ENCODE measurements at regions not wholly inside any gene's neighbourhood (a gene's known extent, or its start where the extent isn't known, plus 50 kb on each side); places are given as distances from the start of the nearest gene placed in this dataset.

DNA sequence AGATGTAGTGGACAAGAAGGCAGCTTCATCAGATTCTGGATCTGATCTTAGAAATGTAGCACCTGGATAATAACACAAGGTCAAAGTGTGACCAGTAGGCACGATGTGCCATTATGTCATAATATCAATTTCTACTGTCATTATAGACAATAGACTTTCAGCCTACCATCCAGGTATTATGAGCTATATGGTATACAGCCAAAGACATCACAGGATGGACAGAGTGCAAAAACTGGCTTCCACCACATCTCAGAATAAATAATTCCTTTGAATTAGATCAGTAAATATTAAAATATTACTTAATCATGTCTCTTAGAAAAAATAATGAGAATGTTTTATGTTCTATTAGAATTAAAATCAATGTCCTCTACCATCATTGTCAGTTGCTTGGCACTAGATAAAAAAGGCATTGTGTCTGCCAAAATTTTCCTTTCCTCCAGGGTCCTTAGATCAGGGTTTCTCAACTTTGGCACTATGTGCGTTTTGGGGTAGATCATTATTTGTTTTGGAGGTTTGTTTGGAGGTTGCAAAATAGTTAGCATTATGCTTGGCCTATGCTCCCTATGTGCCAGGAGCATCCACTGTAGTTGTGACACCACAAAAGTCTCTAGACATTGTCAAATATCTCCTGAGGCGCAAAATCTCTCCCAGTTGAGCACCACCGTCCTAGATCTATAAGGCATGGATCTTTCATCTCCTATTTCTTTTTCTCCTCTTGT lies 86.7 kb upstream of the NRIP1 start:
- Histone ChIP-seq H4K91ac (ENCODE audit: low read depth, low read length) (no peak overlapping the region), H3K27me3 (ENCODE audit: insufficient read depth, low read length) (no peaks in the 10 kb centered on the region), H3K9ac (ENCODE audit: low read length) (no peak overlapping the region), H3K79me1 (ENCODE audit: low read length) (no peaks in the 10 kb centered on the region), H3K4ac (ENCODE audit: low read depth, low read length) (no peak overlapping the region), H3K14ac (ENCODE audit: low read length) (no peak overlapping the region), H2AFZ (ENCODE audit: insufficient read depth, low read length, poor library complexity) (no peak overlapping the region), H3K4me3 (ENCODE audit: low read depth, low read length) (no peak overlapping the region), H3K9me3 (ENCODE audit: insufficient read depth, low read depth, low read length) (no peaks in the 10 kb centered on the region), H3K27ac (ENCODE audit: low read depth, low read length) (no peak overlapping the region), H4K8ac (ENCODE audit: low read depth, low read length) (no peak overlapping the region), H3K23ac (ENCODE audit: low read length) (no peak overlapping the region), H3K4me1 (ENCODE audit: control insufficient read depth in 1 of 2, insufficient read depth in 2 of 2, low read length in 2 of 2) (no peaks in the 10 kb centered on the region), H2BK12ac (ENCODE audit: low read length) (no peak overlapping the region), H2BK5ac (ENCODE audit: low read depth, low read length, poor library complexity) (no peak overlapping the region), H4K12ac (ENCODE audit: low read depth, low read length) (no peak overlapping the region), H2AK5ac (ENCODE audit: low read length) (no peak overlapping the region), H3K4me2 (ENCODE audit: low read length) (no peak overlapping the region), H3K79me2 (ENCODE audit: control insufficient read depth, insufficient read depth, low read length, poor library complexity) (no peaks in the 10 kb centered on the region), H2BK120ac (ENCODE audit: insufficient read depth, low read length, poor library complexity) (no peak overlapping the region), H3K36me3 (ENCODE audit: control insufficient read depth in 1 of 2, insufficient read depth in 2 of 2, low read length in 2 of 2) (no peaks in the 10 kb centered on the region), H3K18ac (ENCODE audit: low read length) (no peak overlapping the region)
- no CpG with 5 or more reads among the region's 4 CpGs for WGBS (ENCODE audit: extremely low coverage, insufficient coverage, insufficient read length)
- DNase-seq, result no peak

DNA sequence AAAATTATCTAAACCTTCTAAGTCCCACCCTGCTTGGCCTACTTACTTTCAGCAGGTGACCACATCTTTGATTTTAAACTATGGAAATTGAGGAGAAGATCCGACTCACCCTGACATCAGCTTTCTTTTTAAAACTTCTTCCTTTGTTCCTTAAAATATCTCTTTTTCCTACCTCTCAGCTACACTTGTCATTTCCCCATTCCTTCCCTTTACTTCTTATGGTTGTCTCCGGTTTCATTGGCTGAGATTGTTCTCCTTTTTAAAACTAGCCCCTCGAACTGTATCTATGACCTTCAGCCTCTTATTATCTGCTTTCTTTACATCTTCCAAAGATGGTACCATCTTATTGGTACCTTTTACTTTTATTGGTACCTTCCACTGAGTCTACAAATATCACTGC lies 87.8 kb upstream of the NRIP1 start:
- H4K8ac ChIP-seq (ENCODE audit: low read depth, low read length), result no peak overlapping the region
- H2BK5ac ChIP-seq (ENCODE audit: low read depth, low read length, poor library complexity), result no peak overlapping the region
- H2AFZ ChIP-seq (ENCODE audit: insufficient read depth, low read length, poor library complexity), result no peak overlapping the region
- H3K27ac ChIP-seq (ENCODE audit: low read depth, low read length), result no peak overlapping the region
- H3K9me3 ChIP-seq (ENCODE audit: insufficient read depth, low read depth, low read length), result no peaks in the 10 kb centered on the region
- H2BK120ac ChIP-seq (ENCODE audit: insufficient read depth, low read length, poor library complexity), result no peak overlapping the region
- H3K9ac ChIP-seq (ENCODE audit: low read length), result no peak overlapping the region
- H3K4me3 ChIP-seq (ENCODE audit: low read depth, low read length), result no peak overlapping the region
- no peak overlapping the region for H3K4ac ChIP-seq (ENCODE audit: low read depth, low read length)
- no peaks in the 10 kb centered on the region for H3K4me1 ChIP-seq (ENCODE audit: control insufficient read depth in 1 of 2, insufficient read depth in 2 of 2, low read length in 2 of 2)
- DNase-seq, result no peak
- peaks cover 0 to 2% of the 10 kb centered on the region in 2 experiments for H3K36me3 ChIP-seq (ENCODE audit: control insufficient read depth in 1 of 2, insufficient read depth in 2 of 2, low read length in 2 of 2)
- H4K91ac ChIP-seq (ENCODE audit: low read depth, low read length), result no peak overlapping the region
- no peak overlapping the region for H3K18ac ChIP-seq (ENCODE audit: low read length)
- WGBS (ENCODE audit: extremely low coverage, insufficient coverage, insufficient read length), result no CpG with 5 or more reads among the region's 3 CpGs
- no peak overlapping the region for H4K12ac ChIP-seq (ENCODE audit: low read depth, low read length)
- H3K4me2 ChIP-seq (ENCODE audit: low read length), result no peak overlapping the region
- H3K14ac ChIP-seq (ENCODE audit: low read length), result no peak overlapping the region
- H2AK5ac ChIP-seq (ENCODE audit: low read length), result no peak overlapping the region
- no peak overlapping the region for H2BK12ac ChIP-seq (ENCODE audit: low read length)
- H3K79me1 ChIP-seq (ENCODE audit: low read length), result no peaks in the 10 kb centered on the region
- no peaks in the 10 kb centered on the region for H3K79me2 ChIP-seq (ENCODE audit: control insufficient read depth, insufficient read depth, low read length, poor library complexity)
- no peak overlapping the region for H3K23ac ChIP-seq (ENCODE audit: low read length)
- no peaks in the 10 kb centered on the region for H3K27me3 ChIP-seq (ENCODE audit: insufficient read depth, low read length)

DNA sequence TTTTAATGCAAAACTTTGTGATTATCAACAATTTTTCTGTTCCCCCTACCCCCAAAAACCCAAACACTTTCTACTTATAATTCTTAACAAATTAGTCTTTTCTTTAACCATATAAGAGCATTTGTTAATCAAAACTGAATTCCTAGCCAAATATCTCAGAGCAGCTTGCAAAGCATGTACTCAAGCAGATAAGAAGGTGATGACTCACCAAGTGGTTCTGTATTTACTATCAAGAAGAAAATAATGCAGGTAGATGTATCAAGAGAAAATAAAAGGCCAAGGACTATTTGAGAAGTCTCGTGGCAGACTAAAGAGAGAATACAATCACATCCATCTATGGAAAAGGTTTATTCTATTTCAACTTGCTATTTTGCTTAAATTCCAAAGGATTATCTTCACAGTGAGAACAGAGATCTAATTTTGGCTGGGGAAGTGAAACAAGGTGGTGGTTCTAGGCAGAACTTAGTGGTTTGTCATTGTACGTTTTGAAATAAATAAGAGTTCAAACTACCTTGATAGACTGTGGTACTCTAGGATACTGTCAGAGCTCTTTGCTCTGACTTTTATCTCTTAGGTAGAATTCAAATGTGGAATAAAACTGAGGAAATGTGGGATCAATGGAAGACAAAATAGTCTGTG lies 94.7 kb upstream of the NRIP1 start:
- H3K18ac ChIP-seq (ENCODE audit: low read length), result no peak overlapping the region
- peaks cover 2% of the 10 kb centered on the region for H3K79me2 ChIP-seq (ENCODE audit: control insufficient read depth, insufficient read depth, low read length, poor library complexity)
- no peak overlapping the region for H3K23ac ChIP-seq (ENCODE audit: low read length)
- H2AFZ ChIP-seq (ENCODE audit: insufficient read depth, low read length, poor library complexity), result no peak overlapping the region
- no peak overlapping the region for H3K14ac ChIP-seq (ENCODE audit: low read length)
- no peak overlapping the region for H2BK5ac ChIP-seq (ENCODE audit: low read depth, low read length, poor library complexity)
- H3K36me3 ChIP-seq (ENCODE audit: control insufficient read depth in 1 of 2, insufficient read depth in 2 of 2, low read length in 2 of 2), result peaks cover 0 to 2% of the 10 kb centered on the region in 2 experiments
- H3K4me2 ChIP-seq (ENCODE audit: low read length), result no peak overlapping the region
- no peak overlapping the region for H2AK5ac ChIP-seq (ENCODE audit: low read length)
- H4K12ac ChIP-seq (ENCODE audit: low read depth, low read length), result no peak overlapping the region
- H4K8ac ChIP-seq (ENCODE audit: low read depth, low read length), result no peak overlapping the region
- H3K4me1 ChIP-seq (ENCODE audit: control insufficient read depth in 1 of 2, insufficient read depth in 2 of 2, low read length in 2 of 2), result peaks cover 3 to 6% of the 10 kb centered on the region in 2 experiments
- no peak overlapping the region for H3K4ac ChIP-seq (ENCODE audit: low read depth, low read length)
- WGBS (ENCODE audit: extremely low coverage, insufficient coverage, insufficient read length), result no CpG with 5 or more reads among the region's 2 CpGs
- H3K79me1 ChIP-seq (ENCODE audit: low read length), result no peaks in the 10 kb centered on the region
- H3K4me3 ChIP-seq (ENCODE audit: low read depth, low read length), result no peak overlapping the region
- H3K9ac ChIP-seq (ENCODE audit: low read length), result no peak overlapping the region
- H3K9me3 ChIP-seq (ENCODE audit: insufficient read depth, low read depth, low read length), result no peaks in the 10 kb centered on the region
- peak in 1 of 2 donors; percentile 76 for DNase-seq
- H4K91ac ChIP-seq (ENCODE audit: low read depth, low read length), result no peak overlapping the region
- no peak overlapping the region for H2BK120ac ChIP-seq (ENCODE audit: insufficient read depth, low read length, poor library complexity)
- no peak overlapping the region for H3K27ac ChIP-seq (ENCODE audit: low read depth, low read length)
- H2BK12ac ChIP-seq (ENCODE audit: low read length), result no peak overlapping the region
- no peaks in the 10 kb centered on the region for H3K27me3 ChIP-seq (ENCODE audit: insufficient read depth, low read length)

GRCh38 chr21:15160136-15160535 lies 95.3 kb upstream of the NRIP1 start:
- no peak overlapping the region for H3K4me3 ChIP-seq (ENCODE audit: low read depth, low read length)
- H3K79me1 ChIP-seq (ENCODE audit: low read length), result no peaks in the 10 kb centered on the region
- no peak overlapping the region for H3K14ac ChIP-seq (ENCODE audit: low read length)
- H3K4me1 ChIP-seq (ENCODE audit: control insufficient read depth in 1 of 2, insufficient read depth in 2 of 2, low read length in 2 of 2), result peaks cover 3 to 6% of the 10 kb centered on the region in 2 experiments
- H3K23ac ChIP-seq (ENCODE audit: low read length), result no peak overlapping the region
- H2BK5ac ChIP-seq (ENCODE audit: low read depth, low read length, poor library complexity), result no peak overlapping the region
- WGBS (ENCODE audit: extremely low coverage, insufficient coverage, insufficient read length), result no CpG with 5 or more reads among the region's 1 CpG
- no peak overlapping the region for H3K9ac ChIP-seq (ENCODE audit: low read length)
- no peak overlapping the region for H2AK5ac ChIP-seq (ENCODE audit: low read length)
- H4K12ac ChIP-seq (ENCODE audit: low read depth, low read length), result no peak overlapping the region
- no peaks in the 10 kb centered on the region for H3K27me3 ChIP-seq (ENCODE audit: insufficient read depth, low read length)
- H4K91ac ChIP-seq (ENCODE audit: low read depth, low read length), result no peak overlapping the region
- H2BK12ac ChIP-seq (ENCODE audit: low read length), result no peak overlapping the region
- DNase-seq, result no peak
- no peak overlapping the region for H2AFZ ChIP-seq (ENCODE audit: insufficient read depth, low read length, poor library complexity)
- H3K36me3 ChIP-seq (ENCODE audit: control insufficient read depth in 1 of 2, insufficient read depth in 2 of 2, low read length in 2 of 2), result peaks cover 0 to 2% of the 10 kb centered on the region in 2 experiments
- no peak overlapping the region for H3K18ac ChIP-seq (ENCODE audit: low read length)
- no peak overlapping the region for H2BK120ac ChIP-seq (ENCODE audit: insufficient read depth, low read length, poor library complexity)
- no peak overlapping the region for H3K4me2 ChIP-seq (ENCODE audit: low read length)
- H3K79me2 ChIP-seq (ENCODE audit: control insufficient read depth, insufficient read depth, low read length, poor library complexity), result peaks cover 2% of the 10 kb centered on the region
- no peak overlapping the region for H4K8ac ChIP-seq (ENCODE audit: low read depth, low read length)
- H3K9me3 ChIP-seq (ENCODE audit: insufficient read depth, low read depth, low read length), result no peaks in the 10 kb centered on the region
- H3K27ac ChIP-seq (ENCODE audit: low read depth, low read length), result peak overlapping the region; percentile 46
- no peak overlapping the region for H3K4ac ChIP-seq (ENCODE audit: low read depth, low read length)

Measured in trophoblast cell (in vitro differentiated cells and primary cell).